Globus pallidus (tissue), 1 donor: ENCODE measurements at regions not wholly inside any gene's neighbourhood (a gene's known extent, or its start where the extent isn't known, plus 50 kb on each side); places are given as distances from the start of the nearest gene placed in this dataset.

ENCODE experiments used
- DNase-seq: peaks from one replicate; pipeline ENCODE4 v3.0.0-alpha.2; 2015; ENCODE audit warnings: low spot score

GRCh38 chrX:42946544-42947194, 168.7 kb upstream of the PPP1R2C start:
- no peak for DNase-seq

GRCh38 chrX:42948723-42949657, 171.0 kb upstream of the PPP1R2C start:
- DNase-seq: no peak

- DNase-seq: no peak
Observed at GRCh38 chrX:42951747-42952146, 173.8 kb upstream of the PPP1R2C start.

DNA sequence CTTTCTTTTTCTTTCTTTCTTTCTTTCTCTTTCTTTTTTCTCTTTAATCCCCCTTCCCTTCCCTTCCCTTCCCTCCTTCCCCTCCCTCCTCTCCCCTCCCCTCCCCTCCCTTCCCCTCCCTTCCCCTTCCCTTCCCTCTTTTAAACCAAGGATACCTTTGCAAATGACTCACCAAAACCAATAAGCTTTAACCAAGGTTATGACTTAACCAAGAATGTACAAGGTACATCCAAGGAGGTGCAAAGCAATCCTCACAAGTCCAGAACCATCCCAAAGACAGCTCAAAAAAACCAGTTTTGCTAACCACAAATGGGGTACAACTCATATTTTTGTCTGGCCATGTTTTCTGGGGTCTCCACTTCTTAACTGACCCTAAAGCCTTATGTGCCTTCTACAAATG, 174.7 kb upstream of the PPP1R2C start:
- no peak for DNase-seq

- DNase-seq: no peak
Observed at GRCh38 chrX:42954880-42955279, 176.9 kb upstream of the PPP1R2C start.

GRCh38 chrX:42955349-42955748, 177.4 kb upstream of the PPP1R2C start:
- DNase-seq: no peak

DNA sequence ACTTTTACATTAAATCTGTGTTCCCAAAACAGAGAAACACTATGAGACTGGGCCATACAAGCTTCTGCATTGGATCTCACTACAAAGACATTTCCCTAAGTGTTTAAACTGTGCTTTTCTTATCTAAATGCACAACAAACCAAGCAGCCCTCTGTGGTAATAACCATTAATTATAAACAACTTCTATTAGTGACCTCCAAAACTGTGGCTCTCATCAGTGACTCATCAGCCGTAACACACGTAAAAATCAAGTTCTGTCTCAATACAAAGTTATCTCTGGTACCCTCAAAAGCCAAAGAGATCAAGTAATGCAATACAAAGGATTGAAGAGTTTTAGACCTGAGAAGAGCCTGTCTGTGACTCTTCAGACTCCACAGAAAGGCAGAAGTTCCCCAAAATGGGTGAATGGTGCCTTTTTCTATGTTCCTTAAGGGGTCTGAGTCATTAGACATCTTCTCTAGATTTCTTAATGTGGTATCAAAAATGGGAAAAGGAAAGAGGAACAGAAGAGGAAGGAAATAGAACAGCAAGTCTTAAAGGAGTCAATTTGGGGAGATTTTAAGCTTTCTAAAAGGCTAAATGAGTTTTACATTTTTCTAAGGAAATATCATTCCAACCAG, 189.8 kb upstream of the PPP1R2C start:
- no peak for DNase-seq

GRCh38 chrX:42973321-42973720, 195.4 kb upstream of the PPP1R2C start:
- no peak for DNase-seq

DNA sequence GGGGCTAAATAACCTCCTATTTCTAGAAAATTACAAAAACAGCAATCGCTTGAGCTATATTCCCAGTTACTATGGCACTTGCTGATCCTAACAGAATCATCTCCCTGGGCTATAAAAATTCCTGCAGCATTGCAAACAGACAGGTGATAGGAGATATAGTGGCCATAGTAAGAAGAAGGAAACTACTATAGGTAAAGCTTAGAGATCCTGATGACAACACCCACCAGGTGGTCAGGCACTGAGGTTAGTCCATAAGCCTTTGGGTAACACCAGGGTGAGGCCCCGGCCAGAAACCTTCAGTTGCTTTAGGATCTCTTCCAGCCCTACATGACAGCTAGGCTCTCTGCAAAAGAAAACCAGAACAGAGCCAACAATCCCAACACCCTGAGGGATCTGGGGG, 197.9 kb upstream of the PPP1R2C start:
- no peak for DNase-seq

GRCh38 chrX:42976746-42977366, 198.9 kb upstream of the PPP1R2C start:
- DNase-seq: no peak

GRCh38 chrX:42978655-42979379, 200.9 kb upstream of the PPP1R2C start:
- DNase-seq: no peak

DNA sequence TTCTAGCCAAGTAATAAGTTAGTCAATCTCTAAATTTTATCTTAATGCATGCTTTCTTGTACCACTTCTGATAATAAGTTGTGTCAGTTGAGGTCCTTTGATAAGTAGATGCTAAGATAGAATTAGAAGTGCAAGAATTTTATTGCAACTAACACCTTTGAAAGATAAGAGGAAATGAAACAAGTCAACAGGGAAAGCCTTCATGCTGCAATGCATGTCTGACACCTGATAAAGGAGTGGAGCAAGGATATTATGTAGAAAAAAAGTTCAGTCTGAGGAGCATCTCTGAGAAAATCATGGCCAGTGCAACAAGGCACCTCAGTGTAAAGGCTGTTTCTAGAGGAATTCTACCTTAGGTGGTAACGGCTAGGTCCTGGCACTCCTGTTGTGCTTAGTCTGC, 210.7 kb upstream of the PPP1R2C start:
- DNase-seq: no peak

DNA sequence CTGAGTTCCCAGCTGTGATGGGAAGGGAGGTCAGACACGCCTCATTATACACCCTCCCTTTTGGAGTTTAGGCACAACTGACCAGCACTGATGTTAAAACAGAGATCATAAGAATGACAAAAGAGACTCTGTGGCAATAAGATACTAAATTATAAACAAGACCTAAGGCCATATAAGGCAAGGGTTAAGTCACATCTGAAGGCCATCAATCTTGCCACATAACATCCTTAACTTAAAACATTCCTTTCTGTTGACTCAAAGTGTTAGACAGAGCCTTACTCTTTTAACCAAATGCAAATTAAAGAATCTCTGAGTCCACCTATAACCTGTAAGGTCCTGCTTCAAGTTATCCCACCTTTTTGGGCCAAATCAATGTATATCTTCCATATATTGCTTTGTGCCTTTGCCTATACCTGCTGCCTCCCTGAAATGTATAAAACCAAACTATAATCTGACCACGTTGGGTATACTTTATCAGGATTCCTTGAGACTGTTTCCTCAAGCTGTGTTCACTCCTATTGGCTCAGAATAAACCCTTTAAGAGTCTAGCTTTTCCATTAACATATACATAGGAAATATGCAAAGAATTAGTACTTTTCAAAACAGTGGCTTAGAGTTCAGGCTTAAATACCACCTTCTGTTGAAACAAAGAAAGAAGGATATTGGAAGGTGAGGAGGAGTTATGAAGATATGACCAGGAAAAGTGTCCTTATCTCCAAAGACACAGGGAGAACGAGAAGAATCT, 214.4 kb upstream of the PPP1R2C start:
- DNase-seq: no peak

GRCh38 chrX:42996861-42997260, 218.9 kb upstream of the PPP1R2C start:
- DNase-seq: no peak

- no peak for DNase-seq
Observed at GRCh38 chrX:43000121-43000520, 222.2 kb upstream of the PPP1R2C start.

- DNase-seq: no peak
Observed at GRCh38 chrX:43002526-43003203, 224.7 kb upstream of the PPP1R2C start.

DNA sequence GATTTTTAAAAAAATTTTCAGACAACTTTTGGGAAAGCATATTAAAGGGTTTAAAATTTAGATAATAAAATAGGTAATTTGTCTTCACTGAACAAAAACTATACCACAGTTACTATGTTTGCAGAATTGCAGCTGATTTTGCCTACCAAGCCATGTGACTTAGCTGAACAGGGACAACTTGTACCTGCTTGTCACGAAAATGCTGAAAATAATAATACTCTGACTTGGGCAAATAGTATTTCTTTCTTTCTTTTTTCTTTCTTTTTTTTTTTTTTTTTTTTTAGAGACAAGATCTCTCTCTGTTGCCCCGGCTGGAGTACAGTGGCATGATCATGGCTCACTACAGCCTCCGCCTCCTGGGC, 225.2 kb upstream of the PPP1R2C start:
- no peak for DNase-seq

DNA sequence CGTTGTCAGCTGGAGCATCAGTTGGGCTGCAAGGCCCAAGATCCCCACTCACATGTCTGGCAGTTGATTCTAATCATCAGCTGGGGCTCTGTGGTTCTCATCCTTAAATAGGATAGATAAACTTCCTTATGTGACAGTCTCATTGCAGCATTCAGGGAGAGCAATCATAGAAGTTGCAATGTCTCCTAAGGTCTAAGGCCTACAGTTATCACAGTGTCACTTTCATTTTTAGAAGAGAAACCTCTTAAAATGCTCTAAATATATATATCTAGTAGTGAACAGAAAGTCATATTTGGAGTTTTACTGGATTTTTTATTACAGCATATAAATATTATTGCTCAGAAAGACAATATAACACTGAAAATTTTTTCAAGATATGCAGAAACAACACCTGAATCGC, 226.0 kb upstream of the PPP1R2C start:
- DNase-seq: no peak

DNA sequence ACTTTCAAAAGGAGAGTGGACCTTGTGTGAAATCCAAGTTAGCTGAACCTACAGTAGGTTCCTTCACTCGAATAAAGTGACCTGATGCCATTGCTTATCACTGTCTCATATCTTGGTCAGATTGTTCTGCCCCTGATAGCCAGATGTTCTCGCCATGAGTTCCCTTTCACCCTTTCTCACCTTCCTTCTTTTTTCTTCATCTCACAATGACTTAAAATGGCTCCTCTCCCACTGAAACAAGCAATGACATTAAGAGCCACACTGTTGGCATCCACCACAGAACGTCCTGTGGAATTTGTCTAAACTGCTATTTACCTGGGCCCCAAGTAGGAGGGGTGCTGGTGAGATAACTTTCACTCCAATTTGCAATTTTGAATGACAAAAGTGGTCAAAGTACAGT, 227.6 kb upstream of the PPP1R2C start:
- no peak for DNase-seq

GRCh38 chrX:43008356-43008755, 230.4 kb upstream of the PPP1R2C start:
- no peak for DNase-seq

- no peak for DNase-seq
Observed at GRCh38 chrX:43016021-43016420, 238.1 kb upstream of the PPP1R2C start.
